ENCODE measurements at regions not wholly inside any gene's neighbourhood (a gene's known extent, or its start where the extent isn't known, plus 50 kb on each side); places are given as distances from the start of the nearest gene placed in this dataset.
A peak's percentile ranks its signal among the peaks of the same experiment; 100 is the strongest.
"Not testable (repeated sequence)": the region's sequence is repeated elsewhere in the genome, so short reads cannot be mapped to it uniquely, and the experiment has no call there.

- Mint-ChIP-seq H3K4me3 (no peak overlapping the region), H3K27ac (no peak overlapping the region), H3K36me3 (no peaks in the 10 kb centered on the region), H3K4me1 (peaks cover 32% of the 10 kb centered on the region), H3K9me3 (peaks cover 10% of the 10 kb centered on the region), H3K27me3 (no peaks in the 10 kb centered on the region)
Observed at GRCh38 chr12:75872762-75873161, 158.8 kb downstream of the PHLDA1 start.

- H3K4me3 Mint-ChIP-seq = no peak overlapping the region
- no peaks in the 10 kb centered on the region for H3K36me3 Mint-ChIP-seq
- H3K27me3 Mint-ChIP-seq = no peaks in the 10 kb centered on the region
- no peak overlapping the region for H3K27ac Mint-ChIP-seq
- peaks cover 16% of the 10 kb centered on the region for H3K4me1 Mint-ChIP-seq
- peaks cover 10% of the 10 kb centered on the region for H3K9me3 Mint-ChIP-seq
Observed at GRCh38 chr12:75870878-75871277, 160.7 kb downstream of the PHLDA1 start.

GRCh38 chr12:75868501-75868900 is 163.1 kb downstream of the PHLDA1 start:
- Mint-ChIP-seq H3K27me3 (no peaks in the 10 kb centered on the region), H3K27ac (no peak overlapping the region), H3K36me3 (no peaks in the 10 kb centered on the region), H3K4me3 (no peak overlapping the region), H3K4me1 (peaks cover 12% of the 10 kb centered on the region), H3K9me3 (no peaks in the 10 kb centered on the region)

GRCh38 chr12:75865315-75865714 is 166.3 kb downstream of the PHLDA1 start:
- no peak overlapping the region for H3K27ac Mint-ChIP-seq
- peaks cover 6% of the 10 kb centered on the region for H3K4me1 Mint-ChIP-seq
- H3K4me3 Mint-ChIP-seq = no peak overlapping the region
- no peaks in the 10 kb centered on the region for H3K9me3 Mint-ChIP-seq
- H3K36me3 Mint-ChIP-seq = no peaks in the 10 kb centered on the region
- H3K27me3 Mint-ChIP-seq = no peaks in the 10 kb centered on the region

GRCh38 chr12:75864161-75864560 is 167.4 kb downstream of the PHLDA1 start:
- Mint-ChIP-seq H3K27me3 (no peaks in the 10 kb centered on the region), H3K9me3 (no peaks in the 10 kb centered on the region), H3K4me3 (no peak overlapping the region), H3K36me3 (no peaks in the 10 kb centered on the region), H3K4me1 (peaks cover 6% of the 10 kb centered on the region), H3K27ac (no peak overlapping the region)

DNA sequence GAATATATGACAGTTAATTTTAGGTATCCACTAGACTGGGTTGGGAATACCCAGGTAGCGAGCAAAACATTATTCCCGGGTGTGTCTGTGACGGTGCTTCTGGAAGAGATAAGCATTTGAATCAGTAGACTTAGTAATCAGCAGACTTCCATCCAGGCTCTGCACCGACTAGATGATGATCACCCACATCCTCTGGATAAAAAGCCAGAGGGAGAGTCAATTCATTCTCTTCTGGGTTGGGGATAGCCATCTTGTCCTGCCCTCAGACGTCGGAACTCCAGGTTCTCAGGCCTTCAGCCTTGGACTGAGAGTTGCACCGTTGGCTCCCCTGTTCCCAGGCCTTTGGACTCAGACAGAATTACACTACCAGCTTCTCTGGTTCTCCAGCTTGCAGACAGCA is 168.0 kb downstream of the PHLDA1 start:
- no peaks in the 10 kb centered on the region for H3K9me3 Mint-ChIP-seq
- H3K4me3 Mint-ChIP-seq = no peak overlapping the region

DNA sequence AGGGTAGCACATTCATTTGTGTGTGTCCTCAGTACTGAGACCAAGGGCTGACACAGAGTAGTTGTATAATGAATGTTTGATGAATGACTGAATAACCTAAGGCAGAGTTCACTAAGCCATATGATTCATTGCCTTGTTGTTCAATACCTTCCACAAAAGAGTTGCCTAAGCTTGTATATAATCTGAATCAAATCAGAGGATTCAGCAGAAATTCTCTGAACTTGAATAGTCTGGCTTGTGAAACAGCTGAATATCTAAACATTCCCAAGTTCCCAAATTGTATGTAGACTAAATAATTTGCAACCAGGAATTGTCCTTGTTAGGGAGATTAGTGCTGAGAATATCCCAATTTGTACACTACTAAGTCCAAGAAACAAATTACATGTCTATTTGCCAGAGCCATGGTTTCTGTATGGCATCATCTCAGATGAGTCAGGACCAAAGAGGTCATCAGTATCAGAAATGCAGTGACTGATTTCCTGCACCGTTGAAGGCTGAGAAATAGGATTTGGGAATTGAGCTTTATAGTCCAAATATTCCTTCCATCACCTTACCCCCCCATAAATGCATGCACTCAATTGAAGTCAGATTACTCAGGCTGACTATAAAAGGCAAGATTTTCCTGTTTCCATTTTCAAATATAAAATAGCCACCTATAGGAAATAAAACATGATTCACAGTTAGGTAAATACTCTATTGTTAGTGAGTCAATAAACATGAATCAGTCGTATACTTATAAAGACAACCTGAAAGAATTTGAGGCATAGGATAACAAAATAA is 168.7 kb downstream of the PHLDA1 start:
- Mint-ChIP-seq H3K9me3 (no peaks in the 10 kb centered on the region), H3K27ac (peak overlapping the region; percentile 7), H3K4me3 (no peak overlapping the region), H3K27me3 (no peaks in the 10 kb centered on the region), H3K4me1 (peaks cover 6% of the 10 kb centered on the region), H3K36me3 (no peaks in the 10 kb centered on the region)

More for the DNA sequence above, 168.0 kb downstream of the PHLDA1 start:
- Mint-ChIP-seq H3K36me3 (no peaks in the 10 kb centered on the region), H3K4me1 (peaks cover 6% of the 10 kb centered on the region), H3K27ac (no peak overlapping the region), H3K27me3 (no peaks in the 10 kb centered on the region)

DNA sequence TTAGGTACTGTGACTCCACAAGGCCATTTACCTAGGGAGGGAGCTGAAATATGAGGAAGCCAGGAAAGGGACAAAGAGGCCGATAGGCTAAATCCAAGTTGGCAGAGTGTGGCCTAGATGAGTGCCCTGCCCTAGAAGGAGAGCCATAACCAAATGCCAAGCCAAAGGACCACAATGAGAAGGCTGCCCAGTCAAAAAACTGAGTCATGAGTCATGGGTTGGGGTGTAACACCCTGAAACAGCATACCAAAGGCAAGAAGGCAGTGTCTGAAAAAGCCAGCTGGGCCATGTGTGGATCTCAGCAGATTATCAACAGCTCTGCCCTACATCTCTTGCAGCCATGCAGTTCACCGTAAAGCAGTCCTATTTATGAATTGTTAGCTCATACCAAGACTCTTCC is 171.7 kb downstream of the PHLDA1 start:
- Mint-ChIP-seq H3K4me1 (peaks cover 6% of the 10 kb centered on the region), H3K27me3 (no peaks in the 10 kb centered on the region), H3K9me3 (no peaks in the 10 kb centered on the region), H3K36me3 (no peaks in the 10 kb centered on the region), H3K27ac (no peak overlapping the region), H3K4me3 (no peak overlapping the region)

DNA sequence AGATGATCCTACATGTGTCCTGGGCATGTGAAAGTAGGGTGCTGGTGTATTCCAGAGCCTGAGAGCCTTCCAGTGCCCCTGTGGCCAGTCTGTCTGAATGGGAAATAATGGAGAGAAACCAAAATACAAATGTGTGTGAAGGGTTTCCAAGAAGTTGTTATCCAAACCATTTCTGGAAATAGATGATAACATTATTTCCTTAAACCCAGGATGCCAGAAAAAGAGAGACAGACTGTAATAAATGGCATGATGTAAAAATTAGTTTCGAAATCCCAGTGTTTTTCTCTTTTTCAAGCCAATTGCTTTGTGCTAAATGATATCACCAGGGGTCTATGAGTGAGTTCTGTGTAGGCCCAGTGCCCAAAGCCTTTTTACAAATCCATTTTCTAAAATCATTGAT is 175.3 kb downstream of the PHLDA1 start:
- Mint-ChIP-seq H3K4me1 (no peaks in the 10 kb centered on the region), H3K36me3 (no peaks in the 10 kb centered on the region), H3K27ac (no peak overlapping the region), H3K27me3 (peaks cover 6% of the 10 kb centered on the region), H3K9me3 (no peaks in the 10 kb centered on the region), H3K4me3 (no peak overlapping the region)

- Mint-ChIP-seq H3K4me3 (no peak overlapping the region), H3K9me3 (no peaks in the 10 kb centered on the region), H3K4me1 (no peaks in the 10 kb centered on the region), H3K36me3 (no peaks in the 10 kb centered on the region), H3K27me3 (peaks cover 6% of the 10 kb centered on the region), H3K27ac (no peak overlapping the region)
Observed at GRCh38 chr12:75855360-75855759, 176.2 kb downstream of the PHLDA1 start.

GRCh38 chr12:75854681-75855309 is 176.8 kb downstream of the PHLDA1 start:
- Mint-ChIP-seq H3K27me3 (peaks cover 6% of the 10 kb centered on the region), H3K4me3 (no peak overlapping the region), H3K4me1 (no peaks in the 10 kb centered on the region), H3K9me3 (no peaks in the 10 kb centered on the region), H3K27ac (no peak overlapping the region), H3K36me3 (no peaks in the 10 kb centered on the region)

DNA sequence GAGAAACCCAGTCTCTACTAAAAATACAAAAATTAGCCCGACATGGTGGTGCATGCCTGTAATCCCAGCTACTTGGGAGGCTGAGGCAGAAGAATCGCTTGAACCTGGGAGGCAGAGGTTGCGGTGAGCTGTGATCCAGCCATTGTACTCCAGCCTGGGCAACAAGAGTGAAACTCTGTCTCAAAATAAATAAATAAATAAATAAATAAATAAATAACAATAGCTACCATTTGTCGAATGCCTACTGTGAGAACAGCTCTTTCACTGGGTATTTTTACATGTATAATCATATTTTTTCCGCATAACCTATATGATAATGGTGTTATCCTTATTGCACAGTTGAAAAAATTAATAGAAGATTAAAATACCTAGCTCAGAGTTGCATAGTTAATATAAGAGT is 177.4 kb downstream of the PHLDA1 start:
- H3K4me3 Mint-ChIP-seq = not testable (repeated sequence)

GRCh38 chr12:75853626-75854025 is 177.9 kb downstream of the PHLDA1 start:
- H3K4me1 Mint-ChIP-seq = no peaks in the 10 kb centered on the region
- no peaks in the 10 kb centered on the region for H3K9me3 Mint-ChIP-seq
- H3K27ac Mint-ChIP-seq = no peak overlapping the region
- H3K27me3 Mint-ChIP-seq = peaks cover 6% of the 10 kb centered on the region
- H3K36me3 Mint-ChIP-seq = no peaks in the 10 kb centered on the region
- H3K4me3 Mint-ChIP-seq = no peak overlapping the region

More for the DNA sequence above, 177.4 kb downstream of the PHLDA1 start:
- H3K4me1 Mint-ChIP-seq, H3K27me3 Mint-ChIP-seq, H3K27ac Mint-ChIP-seq, H3K36me3 Mint-ChIP-seq, H3K9me3 Mint-ChIP-seq: not testable (repeated sequence)

DNA sequence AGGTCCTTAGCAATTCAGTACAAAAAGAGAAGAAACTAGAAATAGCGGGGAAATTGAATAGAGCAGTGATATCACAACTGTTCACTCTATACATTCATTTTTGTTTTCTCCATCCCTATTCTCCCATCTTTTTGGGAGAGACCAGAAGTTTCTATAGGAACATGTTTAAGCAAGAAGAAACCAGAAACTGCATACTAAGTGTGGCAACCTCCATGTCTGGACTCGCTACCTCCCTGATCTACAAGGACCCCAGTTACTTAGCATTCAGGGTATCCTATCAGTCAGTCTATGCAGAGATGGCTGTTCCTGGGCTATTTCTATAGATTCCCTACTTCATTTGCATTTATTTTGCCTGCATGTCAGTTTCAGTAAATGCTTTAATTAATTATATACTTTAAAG is 178.6 kb downstream of the PHLDA1 start:
- Mint-ChIP-seq H3K4me3 (no peak overlapping the region), H3K27ac (no peak overlapping the region), H3K4me1 (no peaks in the 10 kb centered on the region)

GRCh38 chr12:75852143-75852542 is 179.4 kb downstream of the PHLDA1 start:
- H3K4me3 Mint-ChIP-seq = no peak overlapping the region
- H3K36me3 Mint-ChIP-seq = no peaks in the 10 kb centered on the region
- H3K9me3 Mint-ChIP-seq = no peaks in the 10 kb centered on the region
- no peaks in the 10 kb centered on the region for H3K4me1 Mint-ChIP-seq
- no peak overlapping the region for H3K27ac Mint-ChIP-seq
- H3K27me3 Mint-ChIP-seq = peaks cover 6% of the 10 kb centered on the region

More for the DNA sequence above, 178.6 kb downstream of the PHLDA1 start:
- Mint-ChIP-seq H3K27me3 (peaks cover 6% of the 10 kb centered on the region), H3K36me3 (no peaks in the 10 kb centered on the region), H3K9me3 (no peaks in the 10 kb centered on the region)

DNA sequence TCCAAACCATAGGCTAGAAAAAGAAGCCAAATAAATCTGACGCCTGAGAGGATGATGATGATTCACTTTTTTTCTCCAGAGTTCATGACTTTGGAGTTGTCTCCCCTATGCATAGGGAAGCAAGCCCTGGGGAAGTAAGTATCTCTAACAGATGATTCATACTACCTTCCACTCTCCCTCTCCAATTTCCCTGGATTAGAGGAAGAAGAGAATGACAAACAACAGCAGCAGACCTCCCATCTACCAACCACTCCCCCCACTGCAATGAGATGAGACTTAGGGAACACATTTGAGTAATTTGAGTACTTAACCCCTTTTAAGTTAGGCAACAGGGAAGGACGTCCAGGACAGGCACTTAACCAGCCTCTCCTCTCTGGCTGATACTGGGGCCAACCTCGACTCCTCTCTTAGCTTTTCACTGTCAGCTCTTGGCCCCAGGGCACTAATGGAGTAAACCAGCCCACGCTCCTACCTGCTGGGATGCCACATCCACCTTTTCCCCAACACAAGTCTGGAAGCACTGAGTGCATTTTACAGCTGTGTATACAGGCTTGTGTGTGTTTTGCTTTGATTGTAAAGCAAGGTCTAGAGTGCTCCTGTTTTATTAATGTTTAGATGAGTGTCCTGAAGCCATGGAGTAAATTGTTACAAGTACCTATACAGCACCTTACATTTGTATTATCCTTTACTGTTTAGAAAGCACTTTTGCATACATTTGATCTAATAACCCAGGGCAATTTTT is 180.7 kb downstream of the PHLDA1 start:
- no peak overlapping the region for H3K4me3 Mint-ChIP-seq
- no peak overlapping the region for H3K27ac Mint-ChIP-seq
- no peaks in the 10 kb centered on the region for H3K9me3 Mint-ChIP-seq
- H3K4me1 Mint-ChIP-seq = no peaks in the 10 kb centered on the region
- H3K36me3 Mint-ChIP-seq = no peaks in the 10 kb centered on the region
- H3K27me3 Mint-ChIP-seq = peaks cover 6% of the 10 kb centered on the region

Measured in activated naive CD4-positive, alpha-beta T cell treated with anti-CD3 and anti-CD28 coated beads, Interleukin-2, amount 50 U/mL, for 24 hours (primary cell).